ENCODE measurements at regions not wholly inside any gene's neighbourhood (a gene's known extent, or its start where the extent isn't known, plus 50 kb on each side); places are given as distances from the start of the nearest gene placed in this dataset.

GRCh38 chr12:89760783-89761182, 52.1 kb upstream of the ATP2B1 start:
- Histone ChIP-seq H3K4me1 (peaks cover 0 to 32% (median 0%) of the 10 kb centered on the region in 12 donors), H3K27me3 (no peaks in the 10 kb centered on the region), H3K4me3 (no peak overlapping the region), H3K27ac (no peak overlapping the region), H3K9me3 (peaks cover 0 to 5% (median 0%) of the 10 kb centered on the region in 12 donors), H3K36me3 (no peaks in the 10 kb centered on the region)
- DNase-seq (no peak), ATAC-seq (no peak)
- whole genome bisulfite sequencing, 4 donors = 82 to 88% (median 83%) methylated on average over 2 of the region's 2 CpGs
- no peak for TF ChIP-seq POLR2A (IDR thresholded peaks at IDR 0.05)
- TF ChIP-seq CTCF (IDR thresholded peaks at IDR 0.05) = no peak
- intact Hi-C loops (cut with DNase I) = no loop called here

All from heart left ventricle (tissue), 16 donors.